ENCODE measurements at regions not wholly inside any gene's neighbourhood (a gene's known extent, or its start where the extent isn't known, plus 50 kb on each side); places are given as distances from the start of the nearest gene placed in this dataset.

DNA sequence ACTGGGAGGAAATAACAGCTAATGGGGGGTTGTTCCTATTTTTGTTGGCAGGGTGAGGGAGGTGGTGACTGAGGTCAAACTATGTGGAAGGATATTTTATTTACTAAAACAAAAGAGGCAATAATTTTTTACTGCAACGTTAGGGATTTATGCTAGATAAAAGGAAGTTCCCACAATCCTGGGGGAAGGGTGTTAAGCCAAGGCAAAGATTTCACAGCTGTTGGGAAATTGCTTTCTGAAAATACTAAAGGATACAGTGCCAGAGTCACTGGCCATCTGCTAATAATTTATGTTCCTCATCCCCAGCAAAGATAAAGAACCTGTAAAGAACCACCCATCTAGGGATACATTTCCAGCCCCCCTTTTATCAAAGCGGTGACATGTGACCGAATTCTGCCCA, 756.0 kb upstream of the RBFOX1 start:
- TF ChIP-seq, protein P1, sequence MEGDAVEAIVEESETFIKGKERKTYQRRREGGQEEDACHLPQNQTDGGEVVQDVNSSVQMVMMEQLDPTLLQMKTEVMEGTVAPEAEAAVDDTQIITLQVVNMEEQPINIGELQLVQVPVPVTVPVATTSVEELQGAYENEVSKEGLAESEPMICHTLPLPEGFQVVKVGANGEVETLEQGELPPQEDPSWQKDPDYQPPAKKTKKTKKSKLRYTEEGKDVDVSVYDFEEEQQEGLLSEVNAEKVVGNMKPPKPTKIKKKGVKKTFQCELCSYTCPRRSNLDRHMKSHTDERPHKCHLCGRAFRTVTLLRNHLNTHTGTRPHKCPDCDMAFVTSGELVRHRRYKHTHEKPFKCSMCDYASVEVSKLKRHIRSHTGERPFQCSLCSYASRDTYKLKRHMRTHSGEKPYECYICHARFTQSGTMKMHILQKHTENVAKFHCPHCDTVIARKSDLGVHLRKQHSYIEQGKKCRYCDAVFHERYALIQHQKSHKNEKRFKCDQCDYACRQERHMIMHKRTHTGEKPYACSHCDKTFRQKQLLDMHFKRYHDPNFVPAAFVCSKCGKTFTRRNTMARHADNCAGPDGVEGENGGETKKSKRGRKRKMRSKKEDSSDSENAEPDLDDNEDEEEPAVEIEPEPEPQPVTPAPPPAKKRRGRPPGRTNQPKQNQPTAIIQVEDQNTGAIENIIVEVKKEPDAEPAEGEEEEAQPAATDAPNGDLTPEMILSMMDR (IDR thresholded peaks at IDR 0.05) = no peak
- no peak for TF ChIP-seq POLR2A (IDR thresholded peaks at IDR 0.05)

All from uterus (tissue), 2 donors.